GM19467 (cell line): ENCODE measurements at regions not wholly inside any gene's neighbourhood (a gene's known extent, or its start where the extent isn't known, plus 50 kb on each side); places are given as distances from the start of the nearest gene placed in this dataset.
"Not testable (repeated sequence)": the region's sequence is repeated elsewhere in the genome, so short reads cannot be mapped to it uniquely, and the experiment has no call there.

ENCODE experiments used
- ATAC-seq: cut with Tn5 transposase; IDR thresholded peaks from one replicate; pipeline ENCODE4 v1.9.1; 2021; ENCODE audit warnings: mild to moderate bottlenecking, moderate library complexity; ENCODE audit not compliant: unreplicated experiment

- no peak for ATAC-seq
Observed at GRCh38 chr18:51248685-51249084, 51.2 kb upstream of the MEX3C start.

- ATAC-seq, result no peak
Observed at GRCh38 chr18:51250006-51250405, 52.5 kb upstream of the MEX3C start.

- ATAC-seq, result no peak
Observed at GRCh38 chr18:51250458-51251024, 53.1 kb upstream of the MEX3C start.

- peak; percentile 100 for ATAC-seq
Observed at GRCh38 chr18:51251625-51252024, 54.1 kb upstream of the MEX3C start.

GRCh38 chr18:51253476-51253875 is 56.0 kb upstream of the MEX3C start:
- ATAC-seq, result no peak

GRCh38 chr18:51255693-51256092 is 58.2 kb upstream of the MEX3C start:
- ATAC-seq, result no peak

GRCh38 chr18:51257150-51257549 is 59.7 kb upstream of the MEX3C start:
- no peak for ATAC-seq

- ATAC-seq, result no peak
Observed at GRCh38 chr18:51260118-51260517, 62.6 kb upstream of the MEX3C start.

GRCh38 chr18:51266077-51266476 is 68.6 kb upstream of the MEX3C start:
- not testable (repeated sequence) for ATAC-seq

- ATAC-seq, result no peak
Observed at GRCh38 chr18:51266773-51267172, 69.3 kb upstream of the MEX3C start.

- no peak for ATAC-seq
Observed at GRCh38 chr18:51273437-51273836, 76.0 kb upstream of the MEX3C start.

GRCh38 chr18:51275712-51276476 is 78.4 kb upstream of the MEX3C start:
- ATAC-seq, result no peak

- ATAC-seq, result no peak
Observed at GRCh38 chr18:51278045-51278649, 80.7 kb upstream of the MEX3C start.

- ATAC-seq, result peak; percentile 69
Observed at GRCh38 chr18:51279367-51279984, 82.0 kb upstream of the MEX3C start.

GRCh38 chr18:51287818-51288508 is 90.5 kb upstream of the MEX3C start:
- no peak for ATAC-seq

GRCh38 chr18:51288582-51288981 is 91.1 kb upstream of the MEX3C start:
- ATAC-seq, result no peak

GRCh38 chr18:51290860-51291259 is 93.4 kb upstream of the MEX3C start:
- no peak for ATAC-seq

GRCh38 chr18:51300912-51301311 is 103.4 kb upstream of the MEX3C start:
- ATAC-seq, result no peak

- ATAC-seq, result no peak
Observed at GRCh38 chr18:51301376-51301775, 103.9 kb upstream of the MEX3C start.

- no peak for ATAC-seq
Observed at GRCh38 chr18:51316677-51317076, 119.2 kb upstream of the MEX3C start.

GRCh38 chr18:51321696-51322095 is 124.2 kb upstream of the MEX3C start:
- no peak for ATAC-seq
